Left cardiac atrium (tissue), 4 donors: ENCODE measurements at regions not wholly inside any gene's neighbourhood (a gene's known extent, or its start where the extent isn't known, plus 50 kb on each side); places are given as distances from the start of the nearest gene placed in this dataset.

ENCODE experiments used
- ATAC-seq, 2 donors: fragments of 200-7000 bp; cut with Tn5 transposase; one replicate each; pipeline ENCODE4 v1.9.1; 2020; ENCODE audit warnings: mild to moderate bottlenecking in 2 of 2, moderate library complexity in 2 of 2
- DNase-seq: peaks from one replicate; pipeline ENCODE4 v3.0.0-alpha.2; 2020
- intact Hi-C, 2 donors: fragments of 100-400 bp; cut with DNase I; formaldehyde crosslinking; loops; one replicate each; pipeline versions ENCODE4 v1.14.1 to v1.15.1; 2022 to 2023
- donor health status: DM: no; HTN: yes; CAD: no.
- donor health status: DM: no; HTN: yes; CAD: no; lungs with severe emphysema.
- donor health status: DM: yes; HTN: yes; CAD: no.
- donor health status: Dilated cardiomyopathy.

GRCh38 chr15:46275701-46276100 lies 640.9 kb downstream of the SQOR start:
- ATAC-seq (no peak), DNase-seq (no peak)
- intact Hi-C loops: loop anchor here in 1 of 2 donors (10.0 kb wide), 1 partner anchor 481 kb away; no protein-coding TSS in a partner anchor

- DNase-seq: no peak
- ATAC-seq: no peak
- intact Hi-C loops: loop anchor here in 1 of 2 donors (10.0 kb wide), 1 partner anchor 483 kb away; no protein-coding TSS in a partner anchor
Measured at GRCh38 chr15:46277451-46277850, 642.6 kb downstream of the SQOR start.

- intact Hi-C loops: loop anchor here in 1 of 2 donors (10.0 kb wide), 1 partner anchor 483 kb away; no protein-coding TSS in a partner anchor
- ATAC-seq (no peak), DNase-seq (no peak)
Measured at GRCh38 chr15:46278062-46278461, 643.2 kb downstream of the SQOR start.

- intact Hi-C loops: loop anchor here in 1 of 2 donors (10.0 kb wide), 1 partner anchor 484 kb away; no protein-coding TSS in a partner anchor
- DNase-seq: no peak
- ATAC-seq: no peak
Measured at GRCh38 chr15:46278486-46279090, 643.8 kb downstream of the SQOR start.

DNA sequence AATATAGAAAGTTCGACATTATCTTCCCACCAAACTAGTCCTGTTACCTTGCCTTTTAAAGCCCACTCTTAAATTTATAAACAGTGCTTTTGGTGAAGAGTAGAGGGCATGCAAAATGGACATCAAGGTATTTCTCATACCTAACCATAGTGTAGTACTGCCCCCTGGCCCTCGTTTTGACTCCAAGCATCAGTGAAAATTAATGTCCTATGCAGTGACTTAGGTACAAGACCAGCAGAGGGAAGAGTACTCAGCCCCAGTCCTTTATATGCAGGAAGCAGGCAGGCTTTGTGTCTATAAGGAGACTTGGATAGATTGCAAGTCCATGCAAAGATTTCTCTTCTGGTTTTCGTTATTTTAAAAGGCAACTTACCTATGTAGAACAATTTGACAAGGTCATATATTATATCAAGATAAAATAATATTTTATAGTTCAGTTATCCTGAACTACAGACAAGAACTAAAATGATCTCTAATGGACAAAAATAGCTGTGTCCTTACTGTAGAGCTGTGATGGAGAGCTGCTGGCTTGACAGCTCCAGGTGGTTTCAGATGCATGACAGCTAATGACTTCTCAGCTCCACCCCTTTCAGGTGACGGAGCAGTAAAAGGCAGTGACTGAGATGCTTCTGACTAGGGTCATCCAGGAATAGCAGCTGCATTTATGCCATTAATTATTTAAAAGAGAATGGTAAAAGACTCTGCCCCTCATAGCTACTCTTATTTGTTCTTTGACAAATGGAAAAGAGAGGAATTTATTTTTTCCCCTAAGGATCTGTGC lies 646.1 kb downstream of the SQOR start:
- intact Hi-C loops: no loop called here
- ATAC-seq (no peak), DNase-seq (no peak)

DNA sequence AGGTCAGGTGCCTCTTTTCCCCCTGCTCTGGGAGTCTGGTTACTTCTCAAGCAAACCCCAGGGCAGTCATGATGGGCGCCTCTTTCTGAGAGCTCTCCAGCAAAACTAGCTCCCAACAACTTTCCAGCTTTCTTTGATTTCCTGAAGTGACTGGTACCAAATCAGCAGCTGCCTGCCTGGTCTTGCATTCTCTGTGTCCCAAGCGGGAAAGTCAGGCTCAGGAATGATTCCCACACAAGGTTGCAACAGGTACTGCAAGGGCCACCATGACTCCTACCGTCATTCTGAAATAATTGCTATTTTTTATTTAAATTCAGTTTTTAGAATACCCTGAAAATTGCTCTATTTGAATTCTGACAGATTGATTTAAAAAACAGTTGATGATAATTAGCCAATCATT lies 658.7 kb downstream of the SQOR start:
- ATAC-seq (no peak), DNase-seq (no peak)
- intact Hi-C loops: no loop called here

DNA sequence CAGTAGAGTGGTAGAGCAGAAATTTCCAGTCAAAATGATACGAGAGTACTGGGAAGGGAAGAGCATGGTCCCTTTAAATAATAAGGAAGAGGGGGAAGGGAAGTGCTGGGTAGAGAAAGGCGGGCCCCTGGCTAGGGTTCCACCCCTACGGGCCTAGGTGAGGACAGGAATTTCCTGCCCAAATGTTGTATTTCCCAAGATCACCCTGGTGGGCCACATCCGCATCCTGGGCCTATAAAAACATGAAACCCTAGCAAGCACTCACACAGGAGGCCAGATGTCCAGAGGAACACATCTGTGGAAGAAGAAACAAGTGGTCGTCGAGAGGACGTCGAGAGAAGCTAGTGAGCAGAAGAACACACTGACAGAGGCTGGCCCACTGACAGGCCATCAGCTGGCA lies 661.2 kb downstream of the SQOR start:
- DNase-seq: no peak

DNA sequence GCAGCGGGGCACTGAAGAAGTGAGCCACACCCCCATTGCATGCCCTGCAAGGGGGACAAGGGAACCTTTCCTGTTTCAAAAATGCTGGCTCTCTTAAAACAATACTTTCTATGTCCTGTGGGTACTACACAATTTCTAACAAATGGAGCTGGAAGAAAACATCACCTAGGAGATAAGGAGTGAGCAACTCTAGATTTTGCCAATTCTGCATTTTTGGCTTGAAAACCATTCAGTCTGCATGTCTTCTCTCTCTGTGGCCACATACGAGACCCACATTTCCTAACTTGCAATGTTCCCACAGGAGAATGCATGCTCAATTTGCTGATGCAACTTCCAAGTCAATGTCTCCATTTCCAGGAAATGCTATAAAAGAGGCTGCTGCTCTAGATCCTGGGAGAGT lies 662.0 kb downstream of the SQOR start:
- ATAC-seq: peak in 1 of 2 donors; percentile 15
- intact Hi-C loops: no loop called here
- DNase-seq: no peak

More for the DNA sequence above, 661.2 kb downstream of the SQOR start:
- ATAC-seq: no peak
- intact Hi-C loops: no loop called here

GRCh38 chr15:46297766-46298165 lies 662.9 kb downstream of the SQOR start:
- DNase-seq (no peak), ATAC-seq (no peak)
- intact Hi-C loops: no loop called here

DNA sequence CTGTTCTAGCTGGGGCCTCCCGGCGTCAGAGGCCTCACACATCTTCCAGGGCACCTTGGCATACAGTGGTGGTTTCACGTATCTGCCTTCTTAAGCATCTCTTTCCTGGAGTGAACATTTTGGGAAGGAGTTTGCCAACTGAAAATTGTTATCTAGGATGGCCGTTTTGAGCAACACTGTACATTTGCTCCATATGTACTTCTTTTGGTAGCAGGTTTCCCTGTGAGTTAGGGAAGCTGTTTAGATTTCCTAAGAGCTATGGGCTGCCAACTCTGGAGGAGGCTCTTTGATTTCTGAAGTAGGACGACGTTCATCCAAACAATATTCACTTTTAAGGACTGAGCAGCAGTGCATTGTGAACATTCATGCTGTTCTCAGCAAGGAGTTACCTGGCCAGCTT lies 665.9 kb downstream of the SQOR start:
- DNase-seq: no peak
- intact Hi-C loops: no loop called here
- ATAC-seq: no peak

DNA sequence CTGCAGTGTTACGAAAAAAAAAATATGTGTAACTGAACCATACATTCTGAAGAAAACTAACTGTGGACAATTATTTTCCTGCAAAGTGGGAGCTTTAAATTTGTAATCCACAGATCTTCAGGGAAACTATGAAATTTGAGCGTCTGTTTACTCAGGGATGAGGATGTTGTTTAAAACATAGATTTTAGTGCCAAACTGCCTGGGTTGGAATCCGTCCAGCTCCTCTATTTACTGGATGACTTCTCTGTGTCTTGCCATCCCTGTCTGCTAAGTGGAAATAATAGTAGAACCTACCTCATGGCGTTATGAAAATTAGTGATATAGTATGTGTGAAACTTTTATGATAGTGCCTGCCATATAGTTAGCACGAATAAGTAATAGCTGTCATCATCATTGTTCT lies 666.5 kb downstream of the SQOR start:
- intact Hi-C loops: no loop called here
- ATAC-seq: no peak
- no peak for DNase-seq

DNA sequence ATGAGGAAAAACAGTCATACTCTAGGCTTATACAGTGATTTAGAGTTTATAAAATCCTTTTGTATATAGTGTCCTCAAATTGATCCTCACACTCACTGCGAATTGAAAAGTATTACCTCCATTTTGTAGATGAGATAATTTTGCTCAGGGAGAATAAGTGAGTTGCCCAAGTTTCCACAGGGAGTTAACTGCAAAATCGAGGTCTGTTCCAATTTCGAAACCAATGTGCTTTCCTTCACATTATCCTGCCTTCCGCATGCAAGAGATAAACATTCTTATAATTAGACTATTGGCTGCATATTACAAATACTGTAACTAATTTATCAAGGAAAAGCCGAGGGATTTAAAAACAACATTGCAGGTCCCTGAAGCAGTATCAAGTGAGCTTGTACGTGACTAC lies 667.0 kb downstream of the SQOR start:
- intact Hi-C loops: no loop called here
- DNase-seq (no peak), ATAC-seq (no peak)

GRCh38 chr15:46304321-46304720 lies 669.5 kb downstream of the SQOR start:
- ATAC-seq (no peak), DNase-seq (no peak)
- intact Hi-C loops: no loop called here

- no peak for ATAC-seq
- intact Hi-C loops: no loop called here
- no peak for DNase-seq
Measured at GRCh38 chr15:46307746-46308145, 672.9 kb downstream of the SQOR start.

- ATAC-seq (no peak), DNase-seq (no peak)
- intact Hi-C loops: loop anchor here in 1 of 2 donors (10.0 kb wide), 2 partner anchors 515 to 595 kb away; no protein-coding TSS in a partner anchor
Measured at GRCh38 chr15:46309914-46310313, 675.1 kb downstream of the SQOR start.

DNA sequence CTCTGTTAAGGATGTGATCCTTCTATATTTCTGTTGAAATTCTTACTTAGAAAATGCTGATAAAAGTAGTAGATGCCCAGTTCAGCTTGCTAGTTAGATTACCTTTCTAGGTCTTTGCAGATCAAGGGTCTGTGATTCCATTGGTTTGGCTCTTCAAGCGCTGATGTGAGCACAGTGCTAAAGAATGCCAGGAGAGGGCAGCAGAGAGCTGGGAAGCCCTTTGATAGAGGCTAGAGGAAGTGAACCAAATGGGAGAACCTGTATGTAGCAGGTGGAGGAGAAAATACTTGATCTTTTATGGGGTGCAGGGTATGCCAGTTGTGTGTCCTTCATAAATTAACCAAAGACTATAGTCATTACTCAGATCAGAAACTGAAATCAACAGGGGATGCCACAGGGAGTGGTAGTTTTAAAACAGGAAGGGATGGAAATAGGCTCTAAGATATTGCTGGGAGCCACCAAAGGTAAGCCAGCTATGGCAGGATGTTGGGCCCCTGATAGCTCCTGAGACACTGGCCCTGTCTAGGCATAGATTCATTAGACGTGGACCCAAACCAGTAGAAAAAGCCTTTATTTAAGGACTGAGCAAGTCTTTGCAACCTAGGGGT lies 677.4 kb downstream of the SQOR start:
- intact Hi-C loops: loop anchor here in 1 of 2 donors (10.0 kb wide), 2 partner anchors 517 to 597 kb away; no protein-coding TSS in a partner anchor
- ATAC-seq (peak; percentile 84 to 88), DNase-seq (peak; percentile 70)

GRCh38 chr15:46315434-46315833 lies 680.6 kb downstream of the SQOR start:
- no peak for DNase-seq

GRCh38 chr15:46316024-46316423 lies 681.2 kb downstream of the SQOR start:
- intact Hi-C loops: loop anchor here in 1 of 2 donors (10.0 kb wide), 2 partner anchors 521 to 601 kb away; no protein-coding TSS in a partner anchor
- DNase-seq: no peak
- peak; percentile 18 to 55 for ATAC-seq

More at GRCh38 chr15:46315434-46315833, 680.6 kb downstream of the SQOR start:
- ATAC-seq: no peak
- intact Hi-C loops: loop anchor here in 1 of 2 donors (10.0 kb wide), 2 partner anchors 521 to 601 kb away; no protein-coding TSS in a partner anchor

- DNase-seq: no peak
- no peak for ATAC-seq
- intact Hi-C loops: loop anchor here in 1 of 2 donors (10.0 kb wide), 2 partner anchors 522 to 602 kb away; no protein-coding TSS in a partner anchor
Measured at GRCh38 chr15:46317029-46317428, 682.2 kb downstream of the SQOR start.

GRCh38 chr15:46322753-46323152 lies 687.9 kb downstream of the SQOR start:
- intact Hi-C loops: no loop called here
- DNase-seq (no peak), ATAC-seq (no peak)
